Gastroesophageal sphincter (tissue), 4 donors: ENCODE measurements at regions not wholly inside any gene's neighbourhood (a gene's known extent, or its start where the extent isn't known, plus 50 kb on each side); places are given as distances from the start of the nearest gene placed in this dataset.

Experiments used
- ATAC-seq: fragments of 150-250 bp; one replicate; pipeline ENCODE4 v1.9.1; 2016; ENCODE audit warnings: mild to moderate bottlenecking, moderate library complexity
- H3K27ac ChIP-seq, 4 donors: fragments of 200-600 bp; sonication (generic) in 3 of 4; 1 replicate in 3 of 4; 2 replicates in 1 of 4; pipeline ENCODE4 v1.5.1; 2016 to 2019
- H3K27me3 ChIP-seq: fragments of 200-600 bp; sonication (generic); one replicate; pipeline ENCODE4 v1.5.1; 2019
- H3K36me3 ChIP-seq, 2 donors: fragments of 200-600 bp; sonication (generic); one replicate each; pipeline ENCODE4 v1.5.1; 2019; ENCODE audit warnings: control low read depth in 1 of 2
- H3K4me1 ChIP-seq, 3 donors: fragments of 200-600 bp; sonication (generic); 1 replicate in 2 of 3; 2 replicates in 1 of 3; pipeline ENCODE4 v1.5.1; 2016 to 2019; ENCODE audit warnings: control low read depth in 2 of 3
- H3K4me3 ChIP-seq, 2 donors: fragments of 200-600 bp; sonication (generic); one replicate each; pipeline ENCODE4 v1.5.1; 2019; ENCODE audit warnings: mild to moderate bottlenecking in 1 of 2, moderate library complexity in 1 of 2
- H3K9me3 ChIP-seq, 3 donors: fragments of 200-600 bp; sonication (generic); one replicate each; pipeline ENCODE4 v1.5.1; 2017 to 2019; ENCODE audit warnings: control low read depth in 2 of 3
- EP300 ChIP-seq: sonication (generic); formaldehyde crosslinking; IDR thresholded peaks from one replicate; pipeline ENCODE4 v1.6.1; 2017; ENCODE audit warnings: antibody characterized with exemption, mild to moderate bottlenecking
- POLR2A ChIP-seq, 2 donors: fragments of 450-650 bp; IDR thresholded peaks; one replicate each; pipeline ENCODE4 v1.6.1; 2017; ENCODE audit warnings: antibody characterized with exemption in 2 of 2, mild to moderate bottlenecking in 2 of 2, moderate library complexity in 1 of 2
- POLR2AphosphoS5 ChIP-seq: sonication (generic); formaldehyde crosslinking; IDR thresholded peaks from one replicate; pipeline ENCODE4 v1.6.1; 2017; ENCODE audit warnings: antibody characterized with exemption
- WGBS, 2 donors: methylation state at CpG; one replicate each; pipeline ENCODE4 v1.1.5; 2018; ENCODE audit warnings: low coverage in 1 of 2; 5-methylcytosine and 5-hydroxymethylcytosine counted together
- TF ChIP-seq, protein P1 (sequence below), 4 experiments: fragments of 200-600 bp in 2 of 4; fragments of 450-650 bp in 2 of 4; sonication (generic) in 1 of 4; IDR thresholded peaks; one replicate each; pipeline ENCODE4 v1.5.1; 2017 to 2019; ENCODE audit warnings: antibody characterized with exemption in 4 of 4, mild to moderate bottlenecking in 2 of 4, moderate library complexity in 2 of 4

GRCh38 chr10:15462253-15462897 lies 91.3 kb upstream of the FAM171A1 start:
- TF ChIP-seq POLR2A (IDR thresholded peaks at IDR 0.05), result no peak
- TF ChIP-seq EP300, result no peak
- TF ChIP-seq, protein P1, sequence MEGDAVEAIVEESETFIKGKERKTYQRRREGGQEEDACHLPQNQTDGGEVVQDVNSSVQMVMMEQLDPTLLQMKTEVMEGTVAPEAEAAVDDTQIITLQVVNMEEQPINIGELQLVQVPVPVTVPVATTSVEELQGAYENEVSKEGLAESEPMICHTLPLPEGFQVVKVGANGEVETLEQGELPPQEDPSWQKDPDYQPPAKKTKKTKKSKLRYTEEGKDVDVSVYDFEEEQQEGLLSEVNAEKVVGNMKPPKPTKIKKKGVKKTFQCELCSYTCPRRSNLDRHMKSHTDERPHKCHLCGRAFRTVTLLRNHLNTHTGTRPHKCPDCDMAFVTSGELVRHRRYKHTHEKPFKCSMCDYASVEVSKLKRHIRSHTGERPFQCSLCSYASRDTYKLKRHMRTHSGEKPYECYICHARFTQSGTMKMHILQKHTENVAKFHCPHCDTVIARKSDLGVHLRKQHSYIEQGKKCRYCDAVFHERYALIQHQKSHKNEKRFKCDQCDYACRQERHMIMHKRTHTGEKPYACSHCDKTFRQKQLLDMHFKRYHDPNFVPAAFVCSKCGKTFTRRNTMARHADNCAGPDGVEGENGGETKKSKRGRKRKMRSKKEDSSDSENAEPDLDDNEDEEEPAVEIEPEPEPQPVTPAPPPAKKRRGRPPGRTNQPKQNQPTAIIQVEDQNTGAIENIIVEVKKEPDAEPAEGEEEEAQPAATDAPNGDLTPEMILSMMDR (IDR thresholded peaks at IDR 0.05), result no peak
- no peak for TF ChIP-seq POLR2AphosphoS5
- no peak for ATAC-seq
- no peak overlapping the region for H3K27ac ChIP-seq
- H3K9me3 ChIP-seq, result peaks cover 0 to 9% (median 0%) of the 10 kb centered on the region in 3 donors
- WGBS, 2 donors, result 85 to 90% methylated on average over 6 of the region's 6 CpGs
- H3K4me1 ChIP-seq, result no peaks in the 10 kb centered on the region
- no peak overlapping the region for H3K4me3 ChIP-seq
- H3K36me3 ChIP-seq, result no peaks in the 10 kb centered on the region
- H3K27me3 ChIP-seq, result no peaks in the 10 kb centered on the region

DNA sequence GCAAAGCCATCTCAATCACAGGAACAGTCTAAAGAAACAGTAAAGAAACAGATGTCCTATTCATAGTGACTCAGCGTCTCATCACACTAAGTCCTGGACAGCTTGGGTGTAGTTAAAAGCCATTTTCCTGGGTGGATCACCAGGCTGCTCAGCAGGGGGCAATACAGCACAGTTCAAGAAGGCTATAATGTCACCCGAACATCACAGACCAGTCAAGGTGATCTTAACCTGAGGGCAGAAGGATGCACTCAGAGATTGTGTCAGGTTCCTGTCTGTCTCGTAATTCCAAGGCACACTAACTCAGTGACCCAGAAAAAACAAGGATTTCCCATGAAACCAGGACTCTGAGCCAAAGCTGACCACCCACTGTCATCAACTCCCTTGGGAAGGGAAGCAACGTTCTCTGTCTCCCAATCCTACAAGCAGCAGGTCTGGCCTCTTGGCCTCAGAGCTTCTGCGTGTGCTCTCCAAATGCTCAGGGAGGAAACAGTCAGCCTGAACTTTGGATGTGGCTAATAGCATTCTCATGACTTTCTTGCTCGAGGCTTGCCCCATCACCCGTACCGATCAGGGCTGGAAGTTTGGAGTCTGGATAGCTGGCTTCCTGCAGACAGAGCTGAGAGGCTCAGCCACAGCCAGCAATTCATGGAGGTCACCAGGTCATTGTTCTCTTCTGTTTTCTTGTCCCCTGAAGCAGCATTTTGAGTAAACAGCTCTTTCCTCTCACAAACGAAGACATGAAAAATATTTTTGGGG lies 90.4 kb upstream of the FAM171A1 start:
- peak; percentile 46 for ATAC-seq
- WGBS, 2 donors, result 41 to 91% methylated on average over 1 to 7 of the region's 9 CpGs

DNA sequence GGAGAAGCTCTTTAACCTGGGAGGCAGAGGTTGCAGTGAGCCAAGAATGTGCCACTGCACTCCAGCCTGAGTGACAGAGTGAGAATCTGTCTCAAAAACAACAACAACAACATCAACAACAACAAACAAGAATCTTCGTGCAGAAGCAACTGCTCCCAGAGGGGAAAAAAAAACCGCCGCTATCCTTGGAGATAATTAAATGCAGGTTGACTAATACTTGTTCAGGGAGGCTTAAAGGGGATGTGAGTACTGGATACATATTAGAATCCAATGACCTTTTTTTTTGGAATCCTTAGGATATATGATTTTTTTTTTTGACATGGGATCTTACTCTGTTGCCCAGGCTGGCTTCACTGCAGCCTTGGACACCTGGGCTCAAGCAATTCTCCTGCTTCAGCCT lies 89.6 kb upstream of the FAM171A1 start:
- ATAC-seq, result no peak
- 77 to 78% methylated on average over 3 of the region's 3 CpGs for WGBS, 2 donors
- H3K27me3 ChIP-seq, result no peaks in the 10 kb centered on the region
- H3K4me3 ChIP-seq, result no peak overlapping the region
- no peaks in the 10 kb centered on the region for H3K36me3 ChIP-seq
- no peak for TF ChIP-seq POLR2AphosphoS5
- no peak for TF ChIP-seq EP300
- TF ChIP-seq POLR2A (IDR thresholded peaks at IDR 0.05), result no peak
- TF ChIP-seq, protein P1 (IDR thresholded peaks at IDR 0.05), result no peak
- H3K9me3 ChIP-seq, result peaks cover 0 to 13% (median 0%) of the 10 kb centered on the region in 3 donors
- H3K4me1 ChIP-seq, result no peaks in the 10 kb centered on the region
- H3K27ac ChIP-seq, result no peak overlapping the region

More for the DNA sequence above, 90.4 kb upstream of the FAM171A1 start:
- no peak overlapping the region for H3K27ac ChIP-seq
- no peaks in the 10 kb centered on the region for H3K27me3 ChIP-seq
- H3K36me3 ChIP-seq, result no peaks in the 10 kb centered on the region
- H3K9me3 ChIP-seq, result peaks cover 0 to 13% (median 0%) of the 10 kb centered on the region in 3 donors
- TF ChIP-seq EP300 (no peak), POLR2AphosphoS5 (no peak), POLR2A (IDR thresholded peaks at IDR 0.05) (no peak)
- TF ChIP-seq, protein P1 (IDR thresholded peaks at IDR 0.05), result peak in 1 of 4 experiments; percentile 31
- H3K4me3 ChIP-seq, result no peak overlapping the region
- H3K4me1 ChIP-seq, result no peaks in the 10 kb centered on the region

GRCh38 chr10:15459218-15459617 lies 88.1 kb upstream of the FAM171A1 start:
- no peak for TF ChIP-seq EP300
- TF ChIP-seq, protein P1 (IDR thresholded peaks at IDR 0.05), result no peak
- TF ChIP-seq POLR2A (IDR thresholded peaks at IDR 0.05), result no peak
- no peak for TF ChIP-seq POLR2AphosphoS5
- Histone ChIP-seq H3K4me1 (no peaks in the 10 kb centered on the region), H3K27me3 (no peaks in the 10 kb centered on the region), H3K36me3 (no peaks in the 10 kb centered on the region), H3K9me3 (peaks cover 0 to 13% (median 0%) of the 10 kb centered on the region in 3 donors), H3K4me3 (no peak overlapping the region), H3K27ac (no peak overlapping the region)
- 87 to 93% methylated on average over 1 of the region's 1 CpG for WGBS, 2 donors
- no peak for ATAC-seq
